ENCODE measurements at regions not wholly inside any gene's neighbourhood (a gene's known extent, or its start where the extent isn't known, plus 50 kb on each side); places are given as distances from the start of the nearest gene placed in this dataset.
"Not testable (repeated sequence)": the region's sequence is repeated elsewhere in the genome, so short reads cannot be mapped to it uniquely, and the experiment has no call there.

GRCh38 chr11:87623531-87624365 lies 551.5 kb downstream of the RAB38 start:
- TF ChIP-seq CTCF, EP300, POLR2A (IDR thresholded peaks at IDR 0.05): not testable (repeated sequence)

All from gastroesophageal sphincter (tissue), 3 donors.